NCI-H82 (cell line): ENCODE measurements at regions not wholly inside any gene's neighbourhood (a gene's known extent, or its start where the extent isn't known, plus 50 kb on each side); places are given as distances from the start of the nearest gene placed in this dataset.
"Not testable (repeated sequence)": the region's sequence is repeated elsewhere in the genome, so short reads cannot be mapped to it uniquely, and the experiment has no call there.

Experiments
- DNase-seq: peaks from one replicate; lab custom pipeline; 2025; lab: John Stamatoyannopoulos, UW

- no peak for DNase-seq
Observed at GRCh38 chr20:19874040-19874727, 116.1 kb downstream of the RIN2 start.

GRCh38 chr20:19875376-19876221, 117.5 kb downstream of the RIN2 start:
- no peak for DNase-seq

- DNase-seq = no peak
Observed at GRCh38 chr20:19876828-19877460, 118.9 kb downstream of the RIN2 start.

GRCh38 chr20:19879874-19880255, 121.8 kb downstream of the RIN2 start:
- not testable (repeated sequence) for DNase-seq

- DNase-seq = no peak
Observed at GRCh38 chr20:19880256-19881079, 122.4 kb downstream of the RIN2 start.

- DNase-seq = no peak
Observed at GRCh38 chr20:19881080-19881840, 123.2 kb downstream of the RIN2 start.

GRCh38 chr20:19881990-19882389, 123.9 kb downstream of the RIN2 start:
- no peak for DNase-seq

- DNase-seq = no peak
Observed at GRCh38 chr20:19882446-19882845, 124.4 kb downstream of the RIN2 start.

GRCh38 chr20:19883501-19883900, 125.4 kb downstream of the RIN2 start:
- no peak for DNase-seq

- DNase-seq = no peak
Observed at GRCh38 chr20:19885594-19885938, 127.5 kb downstream of the RIN2 start.

- DNase-seq = peak; percentile 84
Observed at GRCh38 chr20:19885939-19886660, 128.0 kb downstream of the RIN2 start.

- DNase-seq = no peak
Observed at GRCh38 chr20:19886661-19887288, 128.7 kb downstream of the RIN2 start.

GRCh38 chr20:19887556-19888268, 129.4 kb upstream of the NAA20 start:
- no peak for DNase-seq

- DNase-seq = no peak
Observed at GRCh38 chr20:19888269-19888671, 128.9 kb upstream of the NAA20 start.

GRCh38 chr20:19889011-19889953, 127.9 kb upstream of the NAA20 start:
- DNase-seq = peak; percentile 89

- peak; percentile 87 for DNase-seq
Observed at GRCh38 chr20:19890445-19891051, 126.6 kb upstream of the NAA20 start.

GRCh38 chr20:19893356-19893755, 123.8 kb upstream of the NAA20 start:
- DNase-seq = no peak

GRCh38 chr20:19895761-19896160, 121.4 kb upstream of the NAA20 start:
- DNase-seq = no peak
